Tibial nerve (tissue), 3 donors: ENCODE measurements at regions not wholly inside any gene's neighbourhood (a gene's known extent, or its start where the extent isn't known, plus 50 kb on each side); places are given as distances from the start of the nearest gene placed in this dataset.

Experiments
- POLR2A ChIP-seq, 2 donors: fragments of 450-650 bp; IDR thresholded peaks; one replicate each; pipeline ENCODE4 v1.6.1; 2017; ENCODE audit warnings: antibody characterized with exemption in 2 of 2, mild to moderate bottlenecking in 2 of 2, moderate library complexity in 2 of 2
- TF ChIP-seq, protein P1 (sequence below), 5 experiments: fragments of 200-600 bp in 3 of 5; fragments of 450-650 bp in 2 of 5; sonication (generic) in 3 of 5; IDR thresholded peaks; one replicate each; pipeline ENCODE4 v1.5.1; 2016 to 2019; ENCODE audit warnings: antibody characterized with exemption in 5 of 5, mild to moderate bottlenecking in 3 of 5, moderate library complexity in 2 of 5

DNA sequence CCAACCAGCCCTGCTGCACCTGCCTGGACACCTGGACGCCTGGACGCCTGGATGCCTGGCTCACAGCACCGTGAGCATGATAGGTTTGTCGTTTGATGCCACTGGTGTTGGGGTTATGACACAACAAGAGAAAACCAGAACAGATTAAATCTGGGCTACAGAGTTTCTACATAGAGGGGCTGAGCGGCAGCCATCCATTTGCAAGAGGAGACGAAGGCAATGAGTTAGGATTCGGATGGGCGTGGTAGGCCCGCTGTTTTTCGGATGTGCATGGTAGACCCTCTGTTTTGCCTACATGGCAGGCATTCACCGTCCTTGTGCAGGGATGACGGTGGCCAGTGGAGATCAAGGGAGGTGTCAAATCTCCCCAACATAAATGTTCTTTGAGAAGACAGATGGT, 121.5 kb upstream of the RNF32 start:
- TF ChIP-seq POLR2A (IDR thresholded peaks at IDR 0.05) = no peak
- TF ChIP-seq, protein P1, sequence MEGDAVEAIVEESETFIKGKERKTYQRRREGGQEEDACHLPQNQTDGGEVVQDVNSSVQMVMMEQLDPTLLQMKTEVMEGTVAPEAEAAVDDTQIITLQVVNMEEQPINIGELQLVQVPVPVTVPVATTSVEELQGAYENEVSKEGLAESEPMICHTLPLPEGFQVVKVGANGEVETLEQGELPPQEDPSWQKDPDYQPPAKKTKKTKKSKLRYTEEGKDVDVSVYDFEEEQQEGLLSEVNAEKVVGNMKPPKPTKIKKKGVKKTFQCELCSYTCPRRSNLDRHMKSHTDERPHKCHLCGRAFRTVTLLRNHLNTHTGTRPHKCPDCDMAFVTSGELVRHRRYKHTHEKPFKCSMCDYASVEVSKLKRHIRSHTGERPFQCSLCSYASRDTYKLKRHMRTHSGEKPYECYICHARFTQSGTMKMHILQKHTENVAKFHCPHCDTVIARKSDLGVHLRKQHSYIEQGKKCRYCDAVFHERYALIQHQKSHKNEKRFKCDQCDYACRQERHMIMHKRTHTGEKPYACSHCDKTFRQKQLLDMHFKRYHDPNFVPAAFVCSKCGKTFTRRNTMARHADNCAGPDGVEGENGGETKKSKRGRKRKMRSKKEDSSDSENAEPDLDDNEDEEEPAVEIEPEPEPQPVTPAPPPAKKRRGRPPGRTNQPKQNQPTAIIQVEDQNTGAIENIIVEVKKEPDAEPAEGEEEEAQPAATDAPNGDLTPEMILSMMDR (IDR thresholded peaks at IDR 0.05) = no peak
